Esophagus squamous epithelium (tissue), 4 donors: ENCODE measurements at regions not wholly inside any gene's neighbourhood (a gene's known extent, or its start where the extent isn't known, plus 50 kb on each side); places are given as distances from the start of the nearest gene placed in this dataset.

Experiments
- POLR2A ChIP-seq, 4 donors: fragments of 450-650 bp; IDR thresholded peaks; one replicate each; pipeline ENCODE4 v1.6.1; 2017; ENCODE audit warnings: antibody characterized with exemption in 4 of 4, mild to moderate bottlenecking in 4 of 4, moderate library complexity in 3 of 4
- TF ChIP-seq, protein P1 (sequence below), 6 experiments: fragments of 450-650 bp in 4 of 6; fragments of 200-600 bp in 2 of 6; sonication (generic) in 2 of 6; IDR thresholded peaks; one replicate each; pipeline ENCODE4 v1.5.1; 2016 to 2019; ENCODE audit warnings: antibody characterized with exemption in 6 of 6, mild to moderate bottlenecking in 4 of 6, moderate library complexity in 4 of 6

DNA sequence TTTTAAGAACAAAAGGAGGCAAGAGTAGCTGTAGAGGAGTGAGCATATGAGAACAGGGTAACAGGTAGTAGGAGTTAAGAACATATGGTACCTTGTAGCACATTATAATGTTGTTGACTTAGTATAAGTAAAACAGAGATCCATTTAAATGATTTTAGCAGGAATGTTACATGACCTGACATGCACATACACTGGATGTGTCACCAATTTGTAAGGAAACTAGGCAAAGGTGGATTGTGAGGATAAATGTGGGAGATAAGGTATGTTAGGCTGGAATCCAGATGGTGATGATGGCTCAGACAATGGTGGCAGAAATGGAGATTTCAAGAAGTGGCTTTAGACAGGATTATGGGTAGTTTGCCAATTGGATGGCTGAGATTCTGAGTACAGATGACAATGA is 443.1 kb upstream of the DAB2 start:
- TF ChIP-seq, protein P1, sequence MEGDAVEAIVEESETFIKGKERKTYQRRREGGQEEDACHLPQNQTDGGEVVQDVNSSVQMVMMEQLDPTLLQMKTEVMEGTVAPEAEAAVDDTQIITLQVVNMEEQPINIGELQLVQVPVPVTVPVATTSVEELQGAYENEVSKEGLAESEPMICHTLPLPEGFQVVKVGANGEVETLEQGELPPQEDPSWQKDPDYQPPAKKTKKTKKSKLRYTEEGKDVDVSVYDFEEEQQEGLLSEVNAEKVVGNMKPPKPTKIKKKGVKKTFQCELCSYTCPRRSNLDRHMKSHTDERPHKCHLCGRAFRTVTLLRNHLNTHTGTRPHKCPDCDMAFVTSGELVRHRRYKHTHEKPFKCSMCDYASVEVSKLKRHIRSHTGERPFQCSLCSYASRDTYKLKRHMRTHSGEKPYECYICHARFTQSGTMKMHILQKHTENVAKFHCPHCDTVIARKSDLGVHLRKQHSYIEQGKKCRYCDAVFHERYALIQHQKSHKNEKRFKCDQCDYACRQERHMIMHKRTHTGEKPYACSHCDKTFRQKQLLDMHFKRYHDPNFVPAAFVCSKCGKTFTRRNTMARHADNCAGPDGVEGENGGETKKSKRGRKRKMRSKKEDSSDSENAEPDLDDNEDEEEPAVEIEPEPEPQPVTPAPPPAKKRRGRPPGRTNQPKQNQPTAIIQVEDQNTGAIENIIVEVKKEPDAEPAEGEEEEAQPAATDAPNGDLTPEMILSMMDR (IDR thresholded peaks at IDR 0.05): no peak
- TF ChIP-seq POLR2A (IDR thresholded peaks at IDR 0.05): no peak
